ENCODE measurements at regions not wholly inside any gene's neighbourhood (a gene's known extent, or its start where the extent isn't known, plus 50 kb on each side); places are given as distances from the start of the nearest gene placed in this dataset.
A peak's percentile ranks its signal among the peaks of the same experiment; 100 is the strongest.

DNA sequence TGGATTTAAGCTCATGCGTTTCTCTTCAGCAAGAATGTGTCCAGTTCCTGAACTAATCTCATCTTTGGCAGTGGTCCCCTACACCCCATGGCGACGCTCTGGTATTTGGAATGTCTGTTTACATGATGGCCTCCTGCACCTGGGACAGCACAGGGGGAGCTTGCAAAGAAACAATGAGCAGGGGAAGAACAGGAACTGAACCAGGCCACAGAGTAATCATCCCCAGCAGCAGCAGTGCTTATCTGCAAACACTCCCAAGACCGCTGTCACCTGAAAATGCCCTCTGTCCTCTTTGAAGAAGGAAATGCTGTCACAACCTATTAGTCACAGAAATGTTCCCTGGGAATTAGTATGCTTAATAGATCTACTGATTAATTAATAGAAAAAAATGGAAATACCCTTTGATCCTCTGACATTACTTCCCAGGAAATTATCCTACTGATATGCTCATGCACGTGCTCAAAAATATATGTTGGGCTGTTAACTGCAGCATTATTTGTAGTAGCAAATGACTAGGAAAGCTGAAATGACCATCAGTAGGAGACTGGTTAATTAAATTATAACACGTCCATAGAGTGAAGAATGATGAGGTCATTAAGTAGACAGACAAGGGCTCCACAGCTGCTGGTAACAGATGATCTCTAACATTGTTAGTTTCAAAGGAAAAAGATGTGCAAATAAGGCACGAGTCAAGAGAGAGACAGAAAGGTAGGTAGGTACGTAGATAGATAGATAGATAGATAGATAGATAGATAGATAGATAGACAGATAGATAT lies 279.3 kb upstream of the FLRT2 start:
- peak in 2 of 3 donors; percentile 33 to 39 for DNase-seq
- Histone ChIP-seq H3K4me1 (ENCODE audit: control insufficient read depth in 5 of 5, insufficient read depth in 5 of 5, low read length in 5 of 5) (peaks cover 0 to 4% (median 0%) of the 10 kb centered on the region in 5 donors), H3K9ac (ENCODE audit: insufficient read depth in 1 of 2, low read length in 2 of 2) (no peak overlapping the region), H3K36me3 (ENCODE audit: control insufficient read depth in 4 of 4, insufficient read depth in 4 of 4, low read length in 4 of 4) (no peaks in the 10 kb centered on the region), H3K4me3 (no peak overlapping the region), H3K27me3 (ENCODE audit: control insufficient read depth in 3 of 3, insufficient read depth in 3 of 3, low read length in 2 of 3) (no peaks in the 10 kb centered on the region), H3K9me3 (ENCODE audit: control insufficient read depth in 4 of 4, insufficient read depth in 3 of 4, low read length in 3 of 4) (no peaks in the 10 kb centered on the region), H3K27ac (ENCODE audit: low read depth in 1 of 2, low read length in 1 of 2) (no peak overlapping the region)
- TF ChIP-seq, protein P1, sequence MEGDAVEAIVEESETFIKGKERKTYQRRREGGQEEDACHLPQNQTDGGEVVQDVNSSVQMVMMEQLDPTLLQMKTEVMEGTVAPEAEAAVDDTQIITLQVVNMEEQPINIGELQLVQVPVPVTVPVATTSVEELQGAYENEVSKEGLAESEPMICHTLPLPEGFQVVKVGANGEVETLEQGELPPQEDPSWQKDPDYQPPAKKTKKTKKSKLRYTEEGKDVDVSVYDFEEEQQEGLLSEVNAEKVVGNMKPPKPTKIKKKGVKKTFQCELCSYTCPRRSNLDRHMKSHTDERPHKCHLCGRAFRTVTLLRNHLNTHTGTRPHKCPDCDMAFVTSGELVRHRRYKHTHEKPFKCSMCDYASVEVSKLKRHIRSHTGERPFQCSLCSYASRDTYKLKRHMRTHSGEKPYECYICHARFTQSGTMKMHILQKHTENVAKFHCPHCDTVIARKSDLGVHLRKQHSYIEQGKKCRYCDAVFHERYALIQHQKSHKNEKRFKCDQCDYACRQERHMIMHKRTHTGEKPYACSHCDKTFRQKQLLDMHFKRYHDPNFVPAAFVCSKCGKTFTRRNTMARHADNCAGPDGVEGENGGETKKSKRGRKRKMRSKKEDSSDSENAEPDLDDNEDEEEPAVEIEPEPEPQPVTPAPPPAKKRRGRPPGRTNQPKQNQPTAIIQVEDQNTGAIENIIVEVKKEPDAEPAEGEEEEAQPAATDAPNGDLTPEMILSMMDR (IDR thresholded peaks at IDR 0.05; ENCODE audit: control extremely low read depth, extremely low read depth): no peak
- WGBS, 2 donors: 61 to 70% methylated on average over 8 of the region's 8 CpGs
- ATAC-seq (ENCODE audit: insufficient read depth, low FRiP score): no peak

DNA sequence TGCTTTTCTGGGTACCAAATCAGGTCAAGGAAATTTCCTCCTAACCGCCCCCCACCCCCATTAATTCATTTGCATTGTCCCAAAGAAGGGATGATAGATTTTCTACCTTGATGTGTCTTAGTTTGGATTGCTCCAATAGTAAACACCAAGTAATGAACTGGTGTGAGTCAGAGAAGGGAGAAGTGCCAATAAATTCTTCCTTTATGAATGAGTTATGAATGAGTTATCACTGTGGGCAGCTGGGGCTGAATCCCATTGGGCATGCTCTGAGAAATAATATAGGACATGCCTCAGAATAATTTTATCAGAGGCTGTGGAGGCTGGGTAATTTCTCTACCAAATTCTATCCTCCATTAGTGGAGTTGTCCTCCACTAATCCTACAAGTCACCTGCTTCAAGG lies 277.9 kb upstream of the FLRT2 start:
- no peak overlapping the region for H3K27ac ChIP-seq (ENCODE audit: low read depth in 1 of 2, low read length in 1 of 2)
- TF ChIP-seq, protein P1 (IDR thresholded peaks at IDR 0.05; ENCODE audit: control extremely low read depth, extremely low read depth): no peak
- no peaks in the 10 kb centered on the region for H3K27me3 ChIP-seq (ENCODE audit: control insufficient read depth in 3 of 3, insufficient read depth in 3 of 3, low read length in 2 of 3)
- 90 to 91% methylated on average over 1 of the region's 1 CpG for WGBS, 2 donors
- H3K9ac ChIP-seq (ENCODE audit: insufficient read depth in 1 of 2, low read length in 2 of 2): no peak overlapping the region
- no peaks in the 10 kb centered on the region for H3K9me3 ChIP-seq (ENCODE audit: control insufficient read depth in 4 of 4, insufficient read depth in 3 of 4, low read length in 3 of 4)
- peaks cover 0 to 4% (median 0%) of the 10 kb centered on the region in 5 donors for H3K4me1 ChIP-seq (ENCODE audit: control insufficient read depth in 5 of 5, insufficient read depth in 5 of 5, low read length in 5 of 5)
- DNase-seq: no peak
- no peak overlapping the region for H3K4me3 ChIP-seq
- H3K36me3 ChIP-seq (ENCODE audit: control insufficient read depth in 4 of 4, insufficient read depth in 4 of 4, low read length in 4 of 4): no peaks in the 10 kb centered on the region
- no peak for ATAC-seq (ENCODE audit: insufficient read depth, low FRiP score)

DNA sequence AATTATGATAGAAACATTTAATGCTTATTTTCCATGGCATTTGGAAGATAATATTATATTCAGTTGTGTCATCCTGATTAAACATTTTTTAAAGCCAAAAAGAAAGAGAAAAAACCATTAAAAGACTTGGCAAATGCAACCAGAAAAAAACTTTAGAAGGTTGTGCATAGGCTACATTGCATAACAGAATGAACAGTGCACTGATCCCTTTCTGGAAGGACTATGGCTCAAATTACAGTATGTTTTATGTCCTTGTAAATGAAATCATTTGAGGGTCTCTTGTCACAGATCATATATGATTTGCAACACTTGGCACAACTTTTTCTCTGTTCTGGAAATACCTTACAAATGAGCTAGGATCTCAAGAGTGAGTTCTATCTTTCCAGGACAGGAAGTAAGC lies 275.2 kb upstream of the FLRT2 start:
- Histone ChIP-seq H3K4me3 (no peak overlapping the region), H3K27ac (ENCODE audit: low read depth in 1 of 2, low read length in 1 of 2) (no peak overlapping the region), H3K36me3 (ENCODE audit: control insufficient read depth in 4 of 4, insufficient read depth in 4 of 4, low read length in 4 of 4) (no peaks in the 10 kb centered on the region), H3K27me3 (ENCODE audit: control insufficient read depth in 3 of 3, insufficient read depth in 3 of 3, low read length in 2 of 3) (no peaks in the 10 kb centered on the region), H3K4me1 (ENCODE audit: control insufficient read depth in 5 of 5, insufficient read depth in 5 of 5, low read length in 5 of 5) (peaks cover 0 to 2% (median 0%) of the 10 kb centered on the region in 5 donors), H3K9ac (ENCODE audit: insufficient read depth in 1 of 2, low read length in 2 of 2) (no peak overlapping the region), H3K9me3 (ENCODE audit: control insufficient read depth in 4 of 4, insufficient read depth in 3 of 4, low read length in 3 of 4) (no peaks in the 10 kb centered on the region)
- peak in 2 of 3 donors; percentile 10 to 39 for DNase-seq
- TF ChIP-seq, protein P1 (IDR thresholded peaks at IDR 0.05; ENCODE audit: control extremely low read depth, extremely low read depth): no peak
- ATAC-seq (ENCODE audit: insufficient read depth, low FRiP score): no peak

DNA sequence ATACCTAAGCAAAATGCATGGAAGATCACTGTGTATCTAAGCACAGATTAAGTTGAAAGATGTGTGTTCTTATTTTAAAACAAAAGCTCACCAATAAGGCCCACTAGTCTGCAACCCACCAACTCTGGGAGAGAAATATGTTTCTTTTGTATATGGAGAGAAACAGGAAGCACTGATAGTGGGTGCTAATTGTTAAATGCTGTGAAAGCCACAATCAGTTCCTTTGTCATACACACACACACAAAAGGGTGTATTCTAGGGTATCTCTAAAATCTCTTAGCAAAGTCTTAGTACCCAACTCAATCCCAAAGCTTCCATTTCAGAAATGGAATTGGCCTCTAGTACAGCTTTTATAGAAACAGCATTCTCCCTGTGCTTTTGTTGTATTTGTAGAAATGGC lies 272.7 kb upstream of the FLRT2 start:
- Histone ChIP-seq H3K36me3 (ENCODE audit: control insufficient read depth in 4 of 4, insufficient read depth in 4 of 4, low read length in 4 of 4) (no peaks in the 10 kb centered on the region), H3K9ac (ENCODE audit: insufficient read depth in 1 of 2, low read length in 2 of 2) (no peak overlapping the region), H3K9me3 (ENCODE audit: control insufficient read depth in 4 of 4, insufficient read depth in 3 of 4, low read length in 3 of 4) (peaks cover 0 to 1% (median 0%) of the 10 kb centered on the region in 4 donors), H3K27ac (ENCODE audit: low read depth in 1 of 2, low read length in 1 of 2) (no peak overlapping the region), H3K4me3 (no peak overlapping the region), H3K4me1 (ENCODE audit: control insufficient read depth in 5 of 5, insufficient read depth in 5 of 5, low read length in 5 of 5) (no peaks in the 10 kb centered on the region), H3K27me3 (ENCODE audit: control insufficient read depth in 3 of 3, insufficient read depth in 3 of 3, low read length in 2 of 3) (no peaks in the 10 kb centered on the region)
- ATAC-seq (ENCODE audit: insufficient read depth, low FRiP score) (no peak), DNase-seq (no peak)
- TF ChIP-seq, protein P1 (IDR thresholded peaks at IDR 0.05; ENCODE audit: control extremely low read depth, extremely low read depth): no peak
